OCI-LY1 (cell line): ENCODE measurements at regions not wholly inside any gene's neighbourhood (a gene's known extent, or its start where the extent isn't known, plus 50 kb on each side); places are given as distances from the start of the nearest gene placed in this dataset.

Source experiments
- EZH2 ChIP-seq: fragments of 200-600 bp; sonication (generic), shearing (Covaris generic); IDR thresholded peaks from 2 replicates; pipeline ENCODE4 v1.8.0; 2017; ENCODE audit warnings: borderline replicate concordance, mixed run types, mild to moderate bottlenecking, antibody characterized with exemption, low read length, moderate library complexity, mixed read lengths
- TF ChIP-seq, protein P1 (sequence below): fragments of 200-600 bp; sonication (generic), shearing (Covaris generic); IDR thresholded peaks from 2 replicates; pipeline ENCODE4 v1.5.1; 2017; ENCODE audit warnings: mild to moderate bottlenecking, antibody characterized with exemption, low read length, moderate library complexity, mixed read lengths

DNA sequence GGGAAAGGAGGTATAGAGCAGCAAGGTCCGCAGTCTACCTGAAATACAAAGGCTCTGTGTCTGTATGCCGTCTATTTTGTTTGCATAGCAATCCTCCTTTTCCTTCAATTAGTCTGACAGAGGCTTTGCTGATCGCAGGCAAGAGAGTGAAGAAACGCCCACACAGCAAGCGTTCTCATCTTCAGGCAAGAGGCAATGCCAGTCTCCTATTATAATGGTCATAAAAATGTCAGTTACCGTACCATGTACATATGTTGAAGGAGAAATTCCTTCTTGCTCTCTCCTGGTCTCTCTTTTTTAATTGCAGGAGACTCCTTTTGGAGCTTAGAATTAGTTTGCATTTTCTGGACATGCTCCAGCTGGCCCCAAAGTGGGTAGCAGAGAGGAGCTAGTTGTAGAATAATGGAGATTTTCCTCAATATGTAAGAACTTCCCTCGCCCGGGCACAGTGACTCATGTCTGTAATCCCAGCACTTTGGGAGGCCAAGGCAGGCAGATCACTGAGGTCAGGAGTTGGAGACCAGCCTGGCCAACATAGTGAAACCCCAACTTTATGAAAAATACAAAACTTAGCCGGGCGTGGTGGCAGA lies 139.5 kb downstream of the PFKFB3 start:
- TF ChIP-seq EZH2, result no peak
- TF ChIP-seq, protein P1, sequence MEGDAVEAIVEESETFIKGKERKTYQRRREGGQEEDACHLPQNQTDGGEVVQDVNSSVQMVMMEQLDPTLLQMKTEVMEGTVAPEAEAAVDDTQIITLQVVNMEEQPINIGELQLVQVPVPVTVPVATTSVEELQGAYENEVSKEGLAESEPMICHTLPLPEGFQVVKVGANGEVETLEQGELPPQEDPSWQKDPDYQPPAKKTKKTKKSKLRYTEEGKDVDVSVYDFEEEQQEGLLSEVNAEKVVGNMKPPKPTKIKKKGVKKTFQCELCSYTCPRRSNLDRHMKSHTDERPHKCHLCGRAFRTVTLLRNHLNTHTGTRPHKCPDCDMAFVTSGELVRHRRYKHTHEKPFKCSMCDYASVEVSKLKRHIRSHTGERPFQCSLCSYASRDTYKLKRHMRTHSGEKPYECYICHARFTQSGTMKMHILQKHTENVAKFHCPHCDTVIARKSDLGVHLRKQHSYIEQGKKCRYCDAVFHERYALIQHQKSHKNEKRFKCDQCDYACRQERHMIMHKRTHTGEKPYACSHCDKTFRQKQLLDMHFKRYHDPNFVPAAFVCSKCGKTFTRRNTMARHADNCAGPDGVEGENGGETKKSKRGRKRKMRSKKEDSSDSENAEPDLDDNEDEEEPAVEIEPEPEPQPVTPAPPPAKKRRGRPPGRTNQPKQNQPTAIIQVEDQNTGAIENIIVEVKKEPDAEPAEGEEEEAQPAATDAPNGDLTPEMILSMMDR, result no peak
